Umbilical cord (tissue), 1 donor: ENCODE measurements at regions not wholly inside any gene's neighbourhood (a gene's known extent, or its start where the extent isn't known, plus 50 kb on each side); places are given as distances from the start of the nearest gene placed in this dataset.
A peak's percentile ranks its signal among the peaks of the same experiment; 100 is the strongest.

Source experiments
- DNase-seq: peaks from one replicate; pipeline ENCODE4 v3.0.0-alpha.2; 2015; ENCODE audit warnings: low spot score

- DNase-seq = no peak
Observed at GRCh38 chr10:118246332-118247295, 95.5 kb downstream of the FAM204A start.

DNA sequence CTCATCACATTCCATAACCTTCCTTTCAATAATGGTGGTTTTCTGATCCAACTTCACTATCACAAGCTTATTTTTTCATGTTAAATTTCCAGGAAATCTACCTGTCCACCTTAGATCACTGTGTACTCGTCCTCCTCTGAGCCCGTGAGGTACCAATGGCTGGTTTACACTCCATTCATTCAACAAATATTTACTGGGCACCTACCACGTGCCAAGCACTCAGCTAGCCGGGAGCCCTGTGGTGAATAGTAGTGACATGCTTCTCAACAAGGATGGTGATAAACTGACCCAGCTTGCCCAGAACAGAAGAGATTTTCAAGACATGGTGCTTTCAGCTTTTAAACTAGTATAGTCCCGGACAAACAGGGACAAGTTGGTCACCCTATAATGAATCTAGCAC, 98.2 kb downstream of the FAM204A start:
- no peak for DNase-seq

DNA sequence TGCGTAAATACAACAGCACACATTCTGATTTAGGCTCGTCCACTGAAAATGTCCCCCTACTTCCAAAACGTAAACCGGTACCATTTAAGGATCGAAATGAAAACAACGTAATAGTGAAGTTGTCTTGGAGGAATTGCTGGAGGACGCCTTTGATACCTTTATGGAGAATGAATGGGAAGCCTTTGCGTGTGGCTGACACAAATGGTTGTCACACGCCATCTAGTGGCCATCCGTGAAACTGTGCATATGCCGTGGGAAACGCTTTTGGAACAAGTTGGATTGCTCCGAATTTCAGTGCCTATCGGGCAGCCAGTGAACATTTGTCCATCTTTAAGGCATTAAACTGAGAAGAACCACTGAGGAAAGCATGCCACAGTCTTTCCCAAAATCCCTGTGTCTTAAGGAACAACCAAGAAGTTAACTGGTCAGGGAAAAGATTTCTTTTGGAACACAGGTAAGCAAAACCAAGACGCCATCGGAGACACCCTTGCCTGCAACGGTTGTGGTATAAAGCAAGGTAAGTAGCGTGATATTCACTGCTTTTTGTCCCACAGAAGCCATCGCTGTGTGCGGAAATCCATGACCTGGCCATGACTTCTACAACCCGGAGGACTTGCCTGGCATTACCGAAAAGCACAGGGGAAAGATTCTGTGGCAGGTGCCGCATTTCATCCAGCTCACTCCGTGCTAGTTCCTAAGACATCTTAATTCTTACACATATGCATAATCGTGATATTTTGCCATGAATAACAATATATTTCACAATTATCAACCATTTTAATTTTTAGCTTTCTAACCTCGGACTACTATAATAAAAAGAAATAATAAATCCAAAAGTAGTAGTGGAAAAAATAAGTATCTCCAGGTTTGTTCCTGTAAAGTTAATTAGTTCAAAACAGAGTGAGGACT, 100.6 kb downstream of the FAM204A start:
- peak; percentile 89 for DNase-seq

GRCh38 chr10:118239236-118239630, 102.9 kb downstream of the FAM204A start:
- DNase-seq = no peak

DNA sequence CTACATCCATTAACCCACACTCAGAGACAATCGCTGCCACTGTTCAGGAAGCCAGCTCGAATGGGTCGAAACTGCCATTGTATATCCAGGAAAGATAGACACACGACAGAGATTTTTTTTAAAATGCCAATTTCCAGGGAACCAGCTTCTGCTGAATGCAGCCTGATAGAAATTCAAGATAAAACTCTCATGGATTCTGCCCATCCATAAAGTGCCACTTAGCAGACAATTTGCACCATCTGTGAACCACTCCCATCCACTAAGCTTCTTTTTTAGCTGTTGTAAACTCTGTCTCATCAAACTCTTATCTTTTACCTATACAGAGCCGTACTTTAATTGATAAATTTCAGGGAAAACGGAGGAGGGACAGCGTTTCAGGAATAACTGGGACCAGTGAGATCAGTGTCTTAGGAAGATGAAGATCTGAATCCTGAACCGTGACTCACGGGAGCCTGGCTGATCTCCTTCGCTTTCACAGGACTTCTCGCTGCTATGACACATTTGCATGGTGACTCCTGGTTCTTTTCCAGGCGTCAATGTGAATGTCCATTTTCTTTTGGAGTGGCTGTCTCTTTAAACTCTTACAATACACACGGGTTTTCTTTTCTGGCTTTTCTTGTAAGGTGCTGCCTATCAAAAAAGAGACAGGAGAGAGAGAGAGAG, 103.4 kb downstream of the FAM204A start:
- peak; percentile 68 for DNase-seq

- DNase-seq = no peak
Observed at GRCh38 chr10:118237930-118238329, 104.2 kb downstream of the FAM204A start.

GRCh38 chr10:118234683-118235082, 107.4 kb downstream of the FAM204A start:
- DNase-seq = no peak

- DNase-seq = peak; percentile 40
Observed at GRCh38 chr10:118220346-118220850, 121.7 kb downstream of the FAM204A start.

GRCh38 chr10:118218562-118218961, 123.6 kb downstream of the FAM204A start:
- DNase-seq = no peak

DNA sequence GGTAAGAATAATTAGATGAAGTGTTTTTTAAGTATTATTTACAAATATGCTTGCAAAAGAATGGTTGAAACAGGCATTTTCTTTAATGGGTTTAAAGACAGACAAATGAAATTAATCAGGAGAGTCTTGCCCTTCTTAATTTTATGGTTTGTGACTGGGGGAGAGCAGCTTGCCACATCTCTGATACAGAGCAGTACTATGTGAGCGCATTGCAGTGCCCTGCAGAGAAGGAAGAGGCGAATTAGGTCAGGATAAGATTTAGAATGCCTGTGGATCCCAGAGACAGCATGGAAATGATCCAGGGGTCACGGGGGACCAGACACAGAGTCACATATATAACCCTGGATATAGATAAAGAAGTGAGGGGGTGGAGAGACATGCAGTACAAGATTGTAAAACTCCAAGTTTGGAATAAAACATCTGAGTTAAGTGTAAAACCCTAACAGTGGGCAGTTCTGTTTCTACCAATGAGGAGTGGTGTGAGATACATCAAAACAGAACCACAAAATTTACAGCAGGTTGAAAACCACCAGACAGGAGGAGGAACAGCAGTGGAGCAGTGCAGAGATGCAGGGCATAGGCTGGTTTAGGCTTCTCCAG, 125.5 kb downstream of the FAM204A start:
- DNase-seq = peak; percentile 98

GRCh38 chr10:118216020-118216419, 126.1 kb downstream of the FAM204A start:
- DNase-seq = peak; percentile 89

DNA sequence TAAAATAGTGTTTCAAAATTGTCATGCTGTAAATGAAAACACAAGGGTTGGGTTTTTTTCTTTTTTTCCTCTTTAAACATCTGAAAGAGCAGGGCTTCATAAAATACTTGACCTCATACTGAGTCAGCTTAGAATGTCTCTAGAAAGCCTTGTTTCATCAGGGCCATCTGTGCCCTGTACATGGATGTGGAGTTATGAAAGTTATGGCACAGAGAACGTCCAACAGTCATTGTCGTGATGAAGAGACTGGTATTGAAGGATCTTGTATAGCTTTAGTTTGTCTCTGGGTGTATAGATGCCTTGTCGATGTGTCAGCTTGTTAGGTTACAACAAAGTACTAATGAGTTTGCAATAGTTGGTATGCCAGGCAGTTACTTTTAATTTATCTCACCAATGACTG, 127.3 kb downstream of the FAM204A start:
- peak; percentile 42 for DNase-seq

DNA sequence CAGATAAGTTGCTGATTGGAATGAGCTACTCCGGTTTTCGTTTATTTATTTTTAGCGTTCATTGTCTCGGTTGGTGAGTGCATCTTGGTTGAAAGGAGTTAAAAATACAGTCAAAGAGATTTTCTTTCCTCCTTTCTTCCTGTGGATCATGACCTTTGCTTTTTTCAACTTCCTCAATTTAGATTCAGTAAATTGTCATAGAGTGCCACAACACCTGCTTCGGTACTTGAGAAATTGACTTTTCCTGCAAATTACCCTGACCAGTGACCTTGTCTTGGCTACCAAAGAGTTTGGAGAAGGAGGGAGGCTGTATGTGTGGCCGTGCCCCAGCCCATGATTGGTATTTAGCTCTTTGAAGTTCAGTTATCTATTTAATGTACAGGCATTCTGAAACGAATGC, 128.7 kb downstream of the FAM204A start:
- DNase-seq = no peak

DNA sequence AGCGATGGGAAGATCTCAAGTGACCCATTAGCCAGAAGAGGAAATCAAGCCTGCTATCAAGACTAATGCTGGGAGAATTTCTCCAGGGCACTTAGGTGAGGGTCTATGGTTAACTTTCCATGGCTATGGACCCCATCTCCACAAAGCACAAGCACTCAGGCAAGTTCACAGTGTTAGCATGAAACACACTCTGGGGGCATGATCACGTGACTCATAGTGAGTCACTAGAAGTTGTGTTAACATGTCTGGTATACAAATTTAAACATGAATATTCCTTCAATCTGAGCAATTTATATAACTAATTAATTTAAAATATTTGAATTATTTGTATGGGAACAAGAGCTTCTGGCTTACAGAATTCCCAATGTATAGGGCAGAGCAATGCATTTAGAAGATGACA, 131.8 kb downstream of the FAM204A start:
- no peak for DNase-seq

DNA sequence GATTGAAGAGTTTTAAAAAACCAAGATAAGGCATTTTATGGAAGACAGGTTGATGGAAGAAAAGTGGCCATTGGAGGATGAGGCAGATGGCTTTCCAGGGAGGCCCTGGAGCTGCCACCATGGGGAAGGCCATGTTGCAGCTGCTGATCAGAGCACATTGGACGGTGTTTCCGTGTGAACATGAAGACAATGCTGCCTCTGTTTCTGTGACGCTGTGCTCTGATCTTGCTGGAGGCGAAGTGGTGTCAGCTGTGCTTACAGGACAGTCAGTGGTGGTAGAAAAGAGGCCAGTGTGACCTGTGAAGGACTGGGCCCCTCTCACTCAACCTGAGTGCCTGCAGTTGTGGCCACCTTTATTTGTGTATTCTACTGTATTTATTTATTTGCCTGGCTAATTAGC, 132.9 kb downstream of the FAM204A start:
- DNase-seq = no peak

GRCh38 chr10:118207470-118208007, 134.6 kb downstream of the FAM204A start:
- DNase-seq = no peak

DNA sequence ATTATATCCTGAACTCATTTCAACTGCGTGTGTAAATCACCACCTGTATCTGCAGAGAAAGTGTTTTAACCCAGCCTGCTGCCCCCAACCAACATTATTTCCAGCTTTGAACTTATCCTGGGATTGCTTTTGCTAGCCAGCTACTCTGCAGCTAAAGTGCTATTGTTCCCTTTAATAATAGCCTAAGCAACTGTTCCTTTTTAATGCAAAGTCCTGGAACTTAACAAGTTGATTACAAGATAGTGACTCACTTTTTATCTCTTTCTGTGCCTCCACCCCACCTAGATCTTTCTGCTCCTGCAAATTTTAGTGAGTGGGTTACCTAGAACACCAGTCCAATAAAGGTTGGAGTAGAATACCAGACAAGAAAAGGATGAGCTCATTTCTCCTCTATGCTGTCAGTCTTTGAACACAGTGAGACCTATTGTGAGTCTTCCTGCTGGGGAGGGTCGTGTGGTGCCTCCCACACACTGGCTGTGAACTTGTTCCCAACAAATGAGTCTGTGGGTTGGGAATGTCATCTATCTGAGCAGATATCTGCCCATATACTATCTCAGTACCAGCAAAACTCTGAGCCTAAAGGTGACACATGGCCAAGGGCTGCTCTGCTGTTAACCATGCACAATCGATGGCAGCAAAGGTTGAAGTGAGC, 137.7 kb downstream of the FAM204A start:
- no peak for DNase-seq

DNA sequence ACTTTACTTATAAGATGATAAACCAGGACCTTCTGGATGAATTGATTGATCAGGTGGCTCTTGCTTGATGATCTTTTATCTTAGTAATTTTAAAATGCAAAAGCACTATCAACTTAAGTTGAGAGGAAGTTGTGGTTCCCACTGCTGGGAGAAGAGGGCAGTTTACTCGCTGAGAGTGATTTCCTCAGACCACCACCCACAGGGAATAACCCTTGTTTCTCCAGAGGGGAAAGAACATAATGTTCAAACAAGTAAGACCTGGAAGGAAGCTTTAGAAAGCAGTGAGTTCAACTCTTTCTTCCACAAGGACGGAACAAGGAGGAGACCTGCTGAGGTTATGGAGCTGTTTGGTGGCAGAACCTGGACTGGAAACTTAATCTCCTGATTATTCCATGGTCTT, 138.7 kb downstream of the FAM204A start:
- DNase-seq = no peak

- DNase-seq = no peak
Observed at GRCh38 chr10:118195729-118196128, 146.4 kb downstream of the FAM204A start.

DNA sequence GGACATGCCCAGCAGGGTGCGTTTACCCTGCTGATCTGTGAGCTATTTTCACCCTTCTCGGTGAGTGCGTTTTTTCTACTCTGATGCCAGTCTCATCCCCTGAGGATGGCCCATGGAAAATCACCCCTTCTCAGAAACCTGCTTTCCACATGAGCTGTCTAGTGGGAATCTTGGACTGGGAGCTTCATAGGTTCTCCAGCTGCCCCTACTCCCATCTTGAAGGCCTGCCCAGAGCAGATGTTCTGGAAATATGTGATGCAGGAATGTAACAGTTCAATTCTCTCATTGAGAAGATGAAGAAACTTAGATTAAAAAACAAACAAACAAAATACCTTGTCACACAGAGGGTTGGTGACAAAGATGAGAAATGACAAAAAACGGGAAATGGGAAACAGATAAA, 146.9 kb upstream of the RAB11FIP2 start:
- DNase-seq = no peak
